KMS-11 (cell line): ENCODE measurements at regions not wholly inside any gene's neighbourhood (a gene's known extent, or its start where the extent isn't known, plus 50 kb on each side); places are given as distances from the start of the nearest gene placed in this dataset.

ENCODE experiments used
- H2AFZ ChIP-seq: fragments of 200-600 bp; sonication (generic); 2 replicates; pipeline ENCODE4 v1.6.1; 2016; ENCODE audit warnings: antibody characterized with exemption, mixed run types, low read depth
- H3K27ac ChIP-seq: fragments of 200-600 bp; sonication (generic); 2 replicates; pipeline ENCODE4 v1.6.1; 2016; ENCODE audit warnings: mild to moderate bottlenecking, mixed run types
- H3K27me3 ChIP-seq: fragments of 200-600 bp; sonication (generic); 2 replicates; pipeline ENCODE4 v1.6.1; 2017; ENCODE audit warnings: mild to moderate bottlenecking, low read depth, mixed run types, moderate library complexity; ENCODE audit not compliant: insufficient read depth
- H3K36me3 ChIP-seq: fragments of 200-600 bp; sonication (generic); 2 replicates; pipeline ENCODE4 v1.6.1; 2017; ENCODE audit warnings: mild to moderate bottlenecking, mixed run types; ENCODE audit not compliant: insufficient read depth
- H3K4me1 ChIP-seq: fragments of 200-600 bp; sonication (generic); 2 replicates; pipeline ENCODE4 v1.6.1; 2016; ENCODE audit warnings: mild to moderate bottlenecking, low read depth, mixed run types; ENCODE audit not compliant: poor library complexity, severe bottlenecking
- H3K4me2 ChIP-seq: fragments of 200-600 bp; sonication (generic); 2 replicates; pipeline ENCODE4 v1.7.0; 2016; ENCODE audit warnings: mild to moderate bottlenecking, mixed run types
- H3K4me3 ChIP-seq: fragments of 200-600 bp; sonication (generic); IDR thresholded peaks from 2 replicates; pipeline ENCODE4 v1.6.1; 2017; ENCODE audit warnings: low read depth, low read length, mixed read lengths; ENCODE audit not compliant: insufficient read depth
- H3K79me2 ChIP-seq: fragments of 200-600 bp; sonication (generic); 2 replicates; pipeline ENCODE4 v1.6.1; 2016; ENCODE audit warnings: low read depth, mixed run types; ENCODE audit not compliant: insufficient read depth
- H3K9ac ChIP-seq: fragments of 200-600 bp; sonication (generic); 2 replicates; pipeline ENCODE4 v1.6.1; 2016; ENCODE audit warnings: mild to moderate bottlenecking, mixed run types
- H4K20me1 ChIP-seq: fragments of 200-600 bp; sonication (generic); 2 replicates; pipeline ENCODE4 v1.6.1; 2016; ENCODE audit warnings: mild to moderate bottlenecking, mixed run types; ENCODE audit not compliant: insufficient read depth
- CTCF ChIP-seq: fragments of 200-600 bp; sonication (generic); conservative IDR thresholded peaks from 2 replicates; pipeline ENCODE4 v1.6.1; 2017; ENCODE audit warnings: low read depth, mild to moderate bottlenecking, antibody characterized with exemption, low read length, moderate library complexity, mixed read lengths

DNA sequence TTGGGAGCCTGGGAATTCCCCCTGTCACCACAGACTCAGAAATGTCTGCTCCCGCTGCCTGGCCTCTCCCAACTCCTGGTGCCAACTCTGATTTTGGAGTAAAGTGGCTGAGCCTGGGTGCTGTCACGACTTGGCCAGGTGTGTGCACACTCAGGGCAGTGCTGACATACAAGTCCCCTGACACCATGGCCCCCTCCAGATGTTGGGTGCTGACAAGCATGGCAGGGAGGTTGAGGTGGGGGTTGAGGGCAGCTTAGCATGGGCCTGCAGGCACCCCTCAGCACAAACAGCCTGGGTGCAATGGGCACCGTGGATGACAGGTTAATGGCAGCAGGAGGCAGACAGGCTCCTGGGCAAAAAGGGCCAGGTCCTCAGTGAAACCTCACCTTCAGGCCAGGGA lies 511.2 kb downstream of the SQOR start:
- Histone ChIP-seq H3K4me2 (no peak overlapping the region), H3K9ac (no peak overlapping the region), H3K36me3 (no peaks in the 10 kb centered on the region), H4K20me1 (no peaks in the 10 kb centered on the region), H3K27ac (no peak overlapping the region), H3K4me3 (no peak overlapping the region), H3K79me2 (no peaks in the 10 kb centered on the region), H3K4me1 (no peaks in the 10 kb centered on the region), H3K27me3 (no peaks in the 10 kb centered on the region), H2AFZ (no peak overlapping the region)
- TF ChIP-seq CTCF = no peak

DNA sequence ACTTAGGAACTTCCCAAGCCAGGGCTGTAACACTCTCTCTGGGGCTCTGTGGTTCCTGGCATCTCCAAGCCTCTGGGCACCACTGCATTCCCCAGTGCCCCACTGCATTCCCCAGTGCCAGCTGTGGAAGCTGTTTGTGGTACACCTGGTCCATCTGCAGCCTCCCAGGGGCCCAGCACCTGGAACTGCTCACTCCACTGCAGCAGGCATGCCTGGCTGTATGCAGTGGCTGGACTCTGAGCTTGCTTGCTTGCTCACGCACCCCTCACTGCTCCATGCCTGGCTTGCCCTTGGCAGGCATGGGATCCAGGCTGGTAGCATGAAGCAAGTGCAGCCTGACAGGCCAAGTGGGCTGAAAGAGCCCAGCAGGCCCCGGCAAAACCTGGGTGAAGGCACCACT lies 512.1 kb downstream of the SQOR start:
- no peaks in the 10 kb centered on the region for H3K36me3 ChIP-seq
- no peaks in the 10 kb centered on the region for H4K20me1 ChIP-seq
- H3K9ac ChIP-seq = no peak overlapping the region
- H3K27me3 ChIP-seq = no peaks in the 10 kb centered on the region
- TF ChIP-seq CTCF = no peak
- H3K79me2 ChIP-seq = no peaks in the 10 kb centered on the region
- H3K4me1 ChIP-seq = no peaks in the 10 kb centered on the region
- H2AFZ ChIP-seq = no peak overlapping the region
- no peak overlapping the region for H3K27ac ChIP-seq
- no peak overlapping the region for H3K4me3 ChIP-seq
- H3K4me2 ChIP-seq = no peak overlapping the region

DNA sequence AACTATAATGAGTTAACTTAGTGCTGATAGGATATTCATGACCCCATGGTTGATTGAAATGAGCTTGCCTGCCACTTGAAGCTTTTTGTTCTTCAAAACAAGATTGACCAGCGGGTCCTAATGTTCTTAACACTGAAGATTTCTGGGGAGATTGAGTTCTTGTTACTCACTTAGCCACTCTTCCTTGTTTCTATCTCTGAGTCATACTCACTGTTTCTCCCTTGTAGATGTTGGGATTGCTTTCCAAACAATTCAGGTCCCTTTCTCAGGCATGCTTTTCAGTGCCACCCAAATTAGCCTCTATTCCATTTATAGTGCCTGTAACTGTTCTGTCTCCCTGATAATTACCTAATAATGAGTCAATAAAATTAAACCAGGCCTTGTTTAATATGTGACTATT lies 517.0 kb downstream of the SQOR start:
- Histone ChIP-seq H3K36me3 (no peaks in the 10 kb centered on the region), H3K9ac (no peak overlapping the region), H3K4me3 (no peak overlapping the region), H3K27me3 (no peaks in the 10 kb centered on the region), H3K4me2 (no peak overlapping the region), H2AFZ (no peak overlapping the region), H3K4me1 (no peaks in the 10 kb centered on the region), H3K79me2 (no peaks in the 10 kb centered on the region), H4K20me1 (no peaks in the 10 kb centered on the region), H3K27ac (no peak overlapping the region)
- no peak for TF ChIP-seq CTCF

- H3K9ac ChIP-seq = no peak overlapping the region
- no peak overlapping the region for H3K4me3 ChIP-seq
- no peaks in the 10 kb centered on the region for H3K4me1 ChIP-seq
- no peaks in the 10 kb centered on the region for H3K27me3 ChIP-seq
- no peaks in the 10 kb centered on the region for H4K20me1 ChIP-seq
- H3K27ac ChIP-seq = no peak overlapping the region
- H3K4me2 ChIP-seq = no peak overlapping the region
- no peaks in the 10 kb centered on the region for H3K36me3 ChIP-seq
- no peak overlapping the region for H2AFZ ChIP-seq
- TF ChIP-seq CTCF = no peak
- H3K79me2 ChIP-seq = no peaks in the 10 kb centered on the region
Observed at GRCh38 chr15:46166750-46167149, 531.9 kb downstream of the SQOR start.

DNA sequence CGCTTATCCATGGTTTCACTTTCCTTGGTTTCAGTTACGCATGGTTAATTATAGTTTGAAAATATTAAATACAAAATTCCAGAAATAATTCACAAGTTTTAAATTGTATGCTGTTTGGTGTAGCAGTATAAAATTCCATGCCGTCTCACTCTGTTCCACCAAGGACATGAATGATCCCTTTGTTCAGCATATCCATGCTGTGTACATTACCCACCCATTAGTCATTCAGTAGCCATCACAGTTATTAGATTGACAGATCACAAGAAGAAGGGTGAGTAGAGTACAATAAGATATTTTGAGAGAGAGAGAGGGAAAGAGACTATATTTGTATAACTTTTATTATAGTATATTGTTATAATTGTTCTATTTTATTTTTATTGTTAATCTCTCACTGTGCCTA lies 535.5 kb downstream of the SQOR start:
- Histone ChIP-seq H3K4me1 (no peaks in the 10 kb centered on the region), H3K79me2 (no peaks in the 10 kb centered on the region), H2AFZ (no peak overlapping the region), H4K20me1 (no peaks in the 10 kb centered on the region), H3K4me3 (no peak overlapping the region), H3K27ac (no peak overlapping the region), H3K9ac (no peak overlapping the region), H3K27me3 (no peaks in the 10 kb centered on the region), H3K4me2 (no peak overlapping the region), H3K36me3 (no peaks in the 10 kb centered on the region)
- TF ChIP-seq CTCF = no peak
